ENCODE measurements at regions not wholly inside any gene's neighbourhood (a gene's known extent, or its start where the extent isn't known, plus 50 kb on each side); places are given as distances from the start of the nearest gene placed in this dataset.

DNA sequence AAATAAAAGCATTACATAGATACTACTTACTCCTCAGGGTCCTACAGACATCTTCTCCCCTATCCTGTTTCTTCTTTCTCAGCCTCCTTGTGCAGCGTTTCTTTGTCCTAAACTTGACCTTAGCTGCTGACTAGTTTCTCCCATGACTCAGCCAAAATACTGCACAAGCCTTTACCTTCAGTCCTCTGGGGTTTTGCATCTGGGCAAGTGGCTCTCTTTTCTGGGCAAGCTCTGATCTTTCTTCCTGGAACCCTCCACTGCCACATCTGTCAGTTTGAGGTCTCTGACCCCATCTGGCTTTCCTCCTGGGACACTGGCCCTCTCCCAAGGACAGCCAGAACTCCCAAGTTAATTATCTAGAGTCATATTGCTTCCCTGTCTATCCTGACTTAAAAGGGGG, 838.4 kb downstream of the DHX35 start:
- DNase-seq (ENCODE audit: extremely low read depth in 1 of 2, low read depth in 1 of 2) = no peak

DNA sequence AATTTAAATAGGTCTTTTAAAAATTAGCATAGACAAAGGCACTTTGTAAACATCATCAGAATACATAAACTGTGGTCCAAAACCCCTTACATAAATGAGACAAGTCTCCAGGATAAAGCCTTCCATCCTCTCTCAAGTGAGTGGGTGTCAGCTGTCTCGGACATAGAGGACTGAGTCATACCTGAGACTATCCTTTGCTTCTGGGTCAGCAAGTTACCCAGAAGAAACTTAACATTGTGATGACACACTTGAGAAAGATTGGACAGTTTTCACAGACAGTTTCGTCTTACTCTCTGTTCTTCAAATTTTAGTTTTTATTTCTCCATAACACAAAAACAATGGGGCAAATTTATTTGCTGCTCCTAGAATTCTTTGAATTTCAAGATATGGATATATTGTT, 838.0 kb downstream of the DHX35 start:
- no peak for DNase-seq (ENCODE audit: extremely low read depth in 1 of 2, low read depth in 1 of 2)

DNA sequence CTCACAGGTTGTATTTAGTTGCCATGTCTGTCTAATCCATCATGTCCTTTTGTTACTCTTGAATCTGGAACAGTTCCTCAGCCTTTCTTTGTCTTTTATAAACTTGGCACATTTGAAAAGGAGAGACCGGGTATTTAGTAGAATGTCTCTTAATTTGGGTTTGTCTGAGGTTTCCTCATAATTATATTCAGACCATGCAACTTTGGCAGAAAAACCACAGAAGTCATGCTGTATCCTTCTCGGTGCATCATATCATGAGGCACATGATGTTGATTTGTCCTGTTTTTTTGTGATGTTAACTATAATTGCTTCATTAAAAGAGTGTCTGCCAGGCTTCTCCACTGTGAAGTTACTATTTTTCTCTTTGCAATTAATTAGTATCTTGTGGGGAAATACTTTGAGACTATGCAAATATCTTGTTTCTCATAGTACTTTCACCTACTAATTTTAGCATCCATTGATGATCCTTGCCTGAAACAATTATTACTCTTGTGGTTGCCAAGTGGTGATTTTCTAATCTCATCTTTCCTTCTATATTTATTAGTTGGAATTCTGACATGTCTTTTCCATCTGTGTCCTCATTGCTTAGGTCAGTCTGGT, 837.3 kb downstream of the DHX35 start:
- no peak for DNase-seq (ENCODE audit: extremely low read depth in 1 of 2, low read depth in 1 of 2)

DNA sequence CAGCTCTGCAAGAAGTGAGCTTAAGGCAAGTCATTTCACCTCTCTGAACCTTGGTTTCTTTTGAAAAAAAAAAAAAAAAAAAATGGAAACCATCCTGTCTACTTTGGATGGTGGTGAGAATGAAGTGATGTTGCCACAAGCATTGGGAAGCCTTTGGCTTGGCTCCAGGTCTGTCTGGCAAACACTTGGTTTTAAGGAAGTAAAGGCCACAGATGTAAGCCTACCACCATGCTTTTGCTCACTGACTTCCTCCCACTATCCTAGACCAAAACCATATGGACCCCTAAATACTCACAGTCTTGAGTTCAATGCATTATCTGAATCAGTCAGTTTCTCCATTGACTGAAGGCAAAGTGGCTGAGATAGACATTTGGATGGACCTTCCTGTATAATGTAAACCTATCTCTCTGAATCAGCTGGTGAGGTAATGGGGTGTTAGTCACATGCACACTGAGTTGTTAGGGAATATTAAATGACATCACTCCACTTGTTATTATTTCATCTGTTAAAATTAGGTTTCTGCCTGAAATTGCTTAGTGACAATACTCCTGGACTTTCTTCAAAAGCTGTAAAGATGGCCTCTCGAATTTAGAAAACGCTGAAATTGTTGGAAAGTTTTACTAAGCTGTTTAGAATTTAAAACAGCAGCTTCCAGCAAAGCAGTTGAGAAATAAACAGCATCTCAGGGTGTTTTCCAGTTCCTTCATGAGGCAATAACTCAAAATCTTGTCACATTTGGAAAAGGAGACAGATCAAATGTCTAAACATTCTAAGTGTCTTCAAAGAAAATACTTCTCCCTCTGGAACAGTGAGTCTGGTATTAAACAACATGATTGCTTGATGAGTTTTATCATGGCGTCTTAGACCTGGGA, 833.5 kb downstream of the DHX35 start:
- DNase-seq (ENCODE audit: extremely low read depth in 1 of 2, low read depth in 1 of 2) = no peak

DNA sequence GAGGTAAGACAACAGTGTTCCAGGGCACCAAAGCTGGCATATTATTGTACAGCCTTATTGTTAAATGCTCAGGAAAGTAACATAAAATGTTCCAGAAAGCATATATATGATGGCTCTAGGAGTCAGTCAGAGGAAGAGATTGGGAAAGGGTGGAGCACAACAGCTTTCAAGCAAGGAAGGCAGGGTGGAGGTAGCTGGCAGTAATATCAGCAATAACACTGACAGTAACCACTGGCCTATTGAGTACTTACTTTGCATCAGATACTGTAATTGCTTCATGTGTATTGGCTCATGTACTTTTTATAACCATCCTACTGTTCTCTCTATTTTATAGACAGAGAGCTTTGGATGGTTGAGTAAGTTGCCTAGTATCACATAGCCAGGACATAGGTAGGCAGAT, 830.2 kb downstream of the DHX35 start:
- no peak for DNase-seq (ENCODE audit: extremely low read depth in 1 of 2, low read depth in 1 of 2)

DNA sequence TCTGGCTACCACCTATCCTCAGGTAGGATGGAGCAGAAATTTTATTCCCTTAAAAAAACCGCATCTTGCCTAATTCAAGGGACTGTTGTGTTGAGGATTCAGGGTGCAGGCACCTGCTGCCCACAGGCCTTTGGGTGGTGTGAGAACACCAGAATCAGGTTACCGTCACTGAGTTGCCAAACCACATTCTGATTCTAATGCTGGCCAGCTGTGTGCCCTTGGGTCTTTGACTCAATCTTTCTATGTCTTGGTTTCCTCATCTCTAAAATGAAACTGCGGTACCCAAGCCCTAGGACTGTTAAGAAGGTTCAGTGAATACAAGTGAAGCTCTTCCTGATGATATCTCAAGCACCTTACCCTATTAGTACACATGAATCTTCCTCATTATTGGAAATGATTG, 827.3 kb downstream of the DHX35 start:
- DNase-seq (ENCODE audit: extremely low read depth in 1 of 2, low read depth in 1 of 2) = no peak

DNA sequence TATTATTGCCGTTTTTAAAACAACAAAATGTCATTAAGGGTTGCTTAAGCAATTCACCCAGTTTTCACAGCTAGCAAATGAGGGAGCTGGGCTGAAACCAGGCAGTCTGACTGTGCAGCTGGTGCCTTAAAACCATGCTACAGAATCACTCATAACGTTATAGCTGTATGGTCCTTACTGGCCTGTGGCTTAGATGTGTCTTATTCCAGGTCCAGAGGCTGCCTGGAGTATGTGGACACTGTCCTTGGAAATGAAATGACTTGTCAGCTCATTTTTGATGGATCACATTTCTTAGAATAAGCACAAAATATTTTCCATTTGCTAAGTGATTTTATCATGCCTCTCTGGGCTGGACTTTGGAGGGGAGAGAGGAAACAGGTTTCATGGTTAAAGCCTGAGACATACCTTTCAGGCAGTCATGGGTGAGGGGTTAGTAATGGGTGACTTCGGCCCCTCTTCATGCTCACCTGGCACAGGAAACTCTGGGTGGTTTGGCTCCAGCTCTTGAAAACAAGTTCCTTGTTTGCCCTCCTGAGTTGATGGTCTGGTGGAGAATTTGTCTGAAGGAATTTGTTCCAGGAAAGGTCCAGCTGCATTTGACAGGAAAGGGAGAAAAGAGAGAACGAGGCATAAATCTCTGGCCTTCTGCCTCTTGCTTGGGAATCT, 823.2 kb downstream of the DHX35 start:
- DNase-seq (ENCODE audit: extremely low read depth in 1 of 2, low read depth in 1 of 2) = no peak

DNA sequence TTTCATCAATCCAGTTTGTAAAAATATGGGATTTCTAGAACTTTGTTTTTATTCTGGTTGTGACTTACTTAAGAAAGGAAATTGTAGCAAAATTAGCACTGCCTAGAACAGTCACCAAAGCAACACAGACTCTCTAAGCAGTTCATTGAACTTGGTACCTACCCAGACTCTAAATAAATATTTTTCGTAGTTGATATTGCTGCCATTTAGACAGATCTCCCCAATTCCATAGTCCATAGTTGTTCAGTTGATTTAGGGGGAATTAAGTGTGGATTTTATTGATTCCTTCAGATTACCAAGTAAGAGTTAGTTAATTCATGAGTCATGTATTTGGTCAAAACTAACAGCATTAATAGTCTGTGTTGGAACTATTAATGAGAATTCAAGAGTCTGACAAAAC, 822.5 kb downstream of the DHX35 start:
- DNase-seq (ENCODE audit: extremely low read depth in 1 of 2, low read depth in 1 of 2) = no peak

DNA sequence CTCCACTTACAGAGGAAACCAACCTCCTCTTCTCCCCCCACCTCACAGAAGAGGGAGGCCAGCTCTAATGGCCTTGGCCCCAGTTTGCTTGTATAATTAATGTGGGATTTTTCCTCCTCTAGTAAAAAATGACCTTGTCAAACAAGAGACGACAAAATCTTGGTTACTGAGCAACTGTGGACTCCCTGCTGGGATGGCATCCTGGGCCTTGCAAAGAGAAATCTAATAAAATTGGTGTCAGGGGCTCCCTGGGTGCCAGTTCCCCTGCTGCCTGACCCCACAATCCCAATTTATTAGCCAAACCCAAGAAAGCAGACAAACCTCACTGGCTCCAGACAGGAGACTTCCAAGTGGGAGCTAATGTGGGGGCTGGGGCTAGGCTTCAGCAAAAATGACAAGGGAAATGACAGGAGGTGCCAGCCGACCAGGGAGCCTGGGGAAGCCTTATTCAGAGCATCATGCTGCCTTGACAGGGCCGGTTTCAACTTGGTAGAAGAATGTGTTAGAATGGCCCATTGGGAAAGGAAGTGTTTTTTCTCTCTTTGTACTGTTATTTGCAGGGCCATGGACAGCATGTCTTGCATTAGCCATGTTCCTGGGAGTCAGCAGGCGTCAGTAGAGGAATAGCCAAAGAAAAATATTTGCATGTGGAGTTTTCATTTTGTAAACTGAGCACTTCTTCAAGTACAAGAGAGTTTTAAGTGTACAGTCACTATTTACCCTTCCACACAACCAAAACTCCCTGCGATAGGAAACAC, 816.9 kb downstream of the DHX35 start:
- no peak for DNase-seq (ENCODE audit: extremely low read depth in 1 of 2, low read depth in 1 of 2)

DNA sequence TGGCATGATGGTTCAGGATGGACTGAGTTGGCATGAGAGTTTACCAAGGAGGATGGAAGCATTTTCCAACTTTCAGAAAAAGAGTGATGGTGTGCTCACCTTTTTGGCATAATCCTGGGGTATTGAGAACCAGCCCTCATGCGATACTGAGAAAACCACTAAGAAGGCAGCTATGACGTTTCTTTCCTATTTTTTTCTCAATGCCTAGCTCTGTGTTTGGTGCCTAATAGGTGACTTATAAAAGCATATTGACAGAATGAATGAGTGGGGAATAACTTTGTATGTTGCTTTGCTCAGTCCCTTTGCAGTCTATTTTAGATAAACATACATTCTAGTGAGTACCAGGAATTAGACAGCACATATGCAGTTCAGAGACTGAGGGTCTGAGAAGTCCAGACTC, 816.3 kb downstream of the DHX35 start:
- DNase-seq (ENCODE audit: extremely low read depth in 1 of 2, low read depth in 1 of 2) = no peak

DNA sequence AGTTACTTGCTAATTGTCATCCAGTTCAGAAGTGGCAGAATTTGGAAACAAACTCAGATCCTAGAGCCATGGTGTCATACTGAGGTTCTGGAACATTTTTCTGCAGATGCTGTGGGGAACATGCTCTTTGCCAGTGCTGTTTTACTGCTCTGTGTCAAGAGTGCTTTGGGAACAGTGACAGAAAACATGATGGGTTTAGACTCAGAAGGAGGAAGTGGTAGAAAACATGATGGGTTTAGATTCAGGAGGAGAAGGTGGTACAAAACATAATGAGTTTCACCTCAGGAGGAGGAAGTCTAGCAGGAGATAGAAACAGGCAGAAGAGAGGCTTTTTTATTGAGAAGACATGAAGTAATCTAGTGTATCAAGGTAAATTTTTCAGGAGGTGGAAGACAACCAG, 815.5 kb downstream of the DHX35 start:
- DNase-seq (ENCODE audit: extremely low read depth in 1 of 2, low read depth in 1 of 2) = no peak

DNA sequence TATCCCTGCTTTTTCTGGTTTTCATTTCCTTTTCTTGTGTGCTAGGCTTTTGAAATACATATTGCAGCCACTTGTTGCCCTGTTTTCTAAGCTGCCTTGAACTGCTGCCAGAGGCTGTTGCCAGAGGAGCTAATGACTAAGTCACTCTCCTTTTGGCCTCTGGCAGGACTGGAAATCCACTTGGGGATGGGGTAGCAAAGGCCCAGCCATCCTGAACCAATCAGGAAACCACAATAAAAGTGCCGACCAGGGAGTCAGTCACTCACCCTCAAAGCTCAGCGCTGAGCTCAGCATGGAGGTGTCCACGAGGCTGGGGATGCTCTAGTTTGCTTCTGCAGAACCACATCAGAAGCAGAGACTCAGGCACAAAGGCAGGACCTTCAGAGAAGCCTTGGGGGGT, 813.0 kb downstream of the DHX35 start:
- DNase-seq (ENCODE audit: extremely low read depth in 1 of 2, low read depth in 1 of 2) = no peak

DNA sequence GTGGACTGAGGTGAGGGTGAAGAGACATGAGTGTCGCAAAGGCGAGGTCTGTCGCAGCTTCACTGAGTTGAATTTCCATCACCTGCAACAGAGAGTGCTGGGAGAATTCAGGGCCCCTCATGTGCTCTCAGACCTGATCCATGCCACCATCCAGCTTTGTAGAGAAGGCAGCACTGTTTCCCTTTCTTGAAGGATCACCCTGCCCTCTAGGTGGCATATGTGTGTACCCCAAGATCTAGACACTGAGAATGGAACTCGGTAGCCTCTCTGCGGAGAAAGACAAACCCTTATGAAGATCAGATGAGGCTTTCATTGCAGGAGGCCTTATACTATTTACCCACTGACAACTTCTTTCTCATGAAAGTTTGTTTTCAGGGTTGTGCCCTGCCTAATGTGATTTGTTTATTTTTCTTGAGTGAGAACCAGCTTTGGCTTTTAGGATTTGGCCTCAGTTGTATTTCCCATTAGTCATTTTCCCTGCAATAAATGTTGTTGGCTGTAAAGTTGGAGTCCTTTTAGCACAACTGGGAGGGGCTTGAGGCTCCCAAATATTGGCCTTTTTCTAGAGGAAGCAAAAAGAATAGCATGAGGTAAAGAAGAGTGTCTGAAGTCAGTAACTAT, 811.3 kb downstream of the DHX35 start:
- DNase-seq (ENCODE audit: extremely low read depth in 1 of 2, low read depth in 1 of 2) = no peak

DNA sequence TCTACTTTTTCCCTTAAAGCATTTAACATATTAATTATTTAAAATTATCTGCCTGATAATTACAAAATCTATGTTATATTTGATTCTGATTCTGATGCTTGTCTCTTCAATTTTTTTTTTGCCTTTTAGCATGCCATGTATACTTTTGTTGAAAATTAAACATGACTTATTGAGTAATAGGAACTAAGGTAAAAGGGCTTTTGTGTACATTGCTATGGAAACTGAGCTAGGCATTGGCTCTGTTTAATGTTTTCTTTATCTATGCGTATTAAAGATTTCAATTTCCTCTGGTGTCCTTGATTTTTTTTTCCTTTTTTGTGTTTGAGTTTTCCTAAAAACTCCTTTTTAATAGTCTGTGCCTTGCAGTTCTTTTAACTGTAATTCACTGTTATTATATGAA, 805.2 kb downstream of the DHX35 start:
- no peak for DNase-seq (ENCODE audit: extremely low read depth in 1 of 2, low read depth in 1 of 2)

DNA sequence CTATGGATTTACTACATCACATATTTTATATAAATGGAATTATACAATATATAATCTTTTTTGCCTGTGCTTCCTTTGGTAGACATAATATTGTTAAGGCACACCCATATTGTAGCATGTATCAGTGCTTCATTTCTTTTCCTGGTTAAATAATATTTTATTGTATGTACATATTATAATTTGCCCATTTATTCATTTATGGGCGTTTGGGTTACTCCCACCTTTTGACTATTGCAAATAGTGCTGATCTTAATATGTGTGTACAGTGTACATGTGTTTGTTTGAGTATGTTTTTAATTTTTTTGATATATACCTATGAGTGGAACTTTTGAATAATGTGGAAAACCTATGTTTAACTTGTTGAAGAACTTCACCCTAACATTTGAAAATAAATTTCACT, 804.2 kb downstream of the DHX35 start:
- no peak for DNase-seq (ENCODE audit: extremely low read depth in 1 of 2, low read depth in 1 of 2)

DNA sequence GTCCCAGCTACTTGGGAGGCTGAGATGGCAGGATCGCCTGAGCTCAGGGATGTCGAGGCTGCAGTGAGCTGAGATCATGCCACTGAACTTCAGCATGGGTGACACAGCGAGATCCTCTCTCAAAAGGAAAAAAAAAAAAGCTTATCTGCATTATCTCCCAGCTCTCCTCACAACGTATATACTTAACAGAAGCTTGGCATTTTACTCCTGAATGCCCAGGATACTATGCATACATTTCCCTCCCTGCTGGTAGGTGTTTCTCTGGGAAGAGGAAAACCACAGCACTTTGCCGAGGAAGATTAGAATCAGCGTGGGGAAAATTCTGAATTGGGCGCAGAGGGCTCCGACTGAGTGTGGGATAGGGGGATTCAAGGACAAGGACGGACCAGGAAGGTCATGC, 800.6 kb downstream of the DHX35 start:
- DNase-seq (ENCODE audit: extremely low read depth in 1 of 2, low read depth in 1 of 2) = no peak

DNA sequence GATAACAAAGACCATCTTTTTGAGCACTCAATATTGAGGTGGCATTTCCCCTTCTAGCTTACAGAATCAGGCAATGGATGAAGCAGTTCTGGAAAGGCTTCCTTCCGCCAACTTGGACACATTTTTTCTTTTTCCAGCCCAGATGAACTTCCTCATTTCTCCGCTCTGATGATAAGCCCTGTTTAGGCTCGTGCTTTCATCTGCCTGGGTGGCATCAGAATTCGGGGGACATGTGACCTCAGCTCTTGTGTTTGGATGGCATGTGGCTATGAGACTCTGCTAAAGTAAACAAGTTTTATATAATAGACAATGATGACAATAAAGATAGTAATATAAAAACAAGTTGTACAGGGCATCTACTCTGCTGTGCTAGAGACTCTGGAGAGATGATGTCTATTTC, 796.7 kb downstream of the DHX35 start:
- no peak for DNase-seq (ENCODE audit: extremely low read depth in 1 of 2, low read depth in 1 of 2)

DNA sequence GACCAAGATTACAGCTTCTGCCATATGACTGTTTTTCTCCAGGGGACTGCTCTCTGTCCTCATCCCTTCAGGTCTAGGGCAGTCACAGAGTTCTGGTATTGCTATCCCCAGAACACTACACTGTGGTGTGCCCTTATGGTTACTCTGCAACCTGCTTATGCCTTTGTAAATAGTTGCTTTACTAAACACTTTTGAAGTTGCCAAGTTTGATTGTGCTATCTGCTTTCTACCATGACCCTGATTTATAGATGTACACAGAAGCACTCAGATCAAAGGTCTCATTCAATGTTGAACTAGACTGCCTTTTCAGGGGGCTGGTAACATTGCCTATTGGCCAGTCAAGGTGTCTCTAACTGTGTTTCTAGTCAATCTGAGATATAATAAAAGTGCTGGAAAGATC, 794.7 kb downstream of the DHX35 start:
- no peak for DNase-seq (ENCODE audit: extremely low read depth in 1 of 2, low read depth in 1 of 2)

DNA sequence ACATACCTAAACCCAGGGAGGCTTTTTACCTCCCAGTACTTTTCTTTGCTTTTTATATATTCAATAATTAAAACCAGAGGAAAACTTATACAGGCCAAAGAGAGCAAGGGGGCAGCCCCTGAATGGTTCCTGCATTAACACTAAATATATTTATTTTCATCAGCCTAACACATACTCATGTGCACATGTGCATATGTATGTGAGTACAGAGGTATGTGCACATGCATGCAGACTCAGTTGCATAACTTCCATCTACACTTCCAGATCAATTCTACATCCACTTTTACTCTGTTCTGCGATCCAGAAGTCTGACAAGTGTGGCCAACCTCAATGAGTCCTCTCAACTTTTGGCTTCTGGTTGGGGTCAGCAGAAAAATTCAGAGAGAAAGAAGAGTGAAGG, 794.2 kb downstream of the DHX35 start:
- DNase-seq (ENCODE audit: extremely low read depth in 1 of 2, low read depth in 1 of 2) = no peak

DNA sequence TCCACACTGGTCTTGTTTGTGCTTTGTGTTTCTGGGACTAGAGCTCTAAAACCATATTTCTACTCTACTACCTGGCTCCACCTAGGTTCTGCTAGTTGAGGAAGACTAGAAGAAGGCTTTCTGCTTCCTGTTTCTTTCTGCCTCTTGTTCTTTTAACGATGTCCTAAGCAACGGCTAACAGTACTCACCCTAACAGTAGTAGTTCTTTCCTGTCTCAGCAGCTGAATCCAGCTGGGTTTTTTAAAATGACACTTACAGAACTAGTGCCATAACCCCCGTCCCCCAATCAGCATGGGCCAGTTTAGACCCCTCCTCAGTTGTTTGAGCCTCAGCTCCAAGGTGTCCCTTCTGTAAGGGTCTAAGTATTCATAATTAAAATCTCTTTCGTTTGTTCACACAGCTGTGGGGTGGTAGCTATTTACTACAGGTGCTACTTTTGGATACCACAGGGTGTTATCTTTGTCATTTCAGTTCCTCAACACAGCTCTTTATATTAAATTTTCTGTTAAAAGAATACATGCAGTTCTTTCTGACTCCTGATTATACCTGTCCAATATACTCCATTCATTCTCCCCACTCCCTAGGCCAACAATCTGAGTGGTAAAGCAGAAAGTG, 790.2 kb downstream of the DHX35 start:
- DNase-seq (ENCODE audit: extremely low read depth in 1 of 2, low read depth in 1 of 2) = no peak

Measured in activated CD8-positive, alpha-beta memory T cell treated with anti-CD3 and anti-CD28 coated beads for 1 hour (primary cell).